ENCODE measurements at regions not wholly inside any gene's neighbourhood (a gene's known extent, or its start where the extent isn't known, plus 50 kb on each side); places are given as distances from the start of the nearest gene placed in this dataset.
"Not testable (repeated sequence)": the region's sequence is repeated elsewhere in the genome, so short reads cannot be mapped to it uniquely, and the experiment has no call there.

DNA sequence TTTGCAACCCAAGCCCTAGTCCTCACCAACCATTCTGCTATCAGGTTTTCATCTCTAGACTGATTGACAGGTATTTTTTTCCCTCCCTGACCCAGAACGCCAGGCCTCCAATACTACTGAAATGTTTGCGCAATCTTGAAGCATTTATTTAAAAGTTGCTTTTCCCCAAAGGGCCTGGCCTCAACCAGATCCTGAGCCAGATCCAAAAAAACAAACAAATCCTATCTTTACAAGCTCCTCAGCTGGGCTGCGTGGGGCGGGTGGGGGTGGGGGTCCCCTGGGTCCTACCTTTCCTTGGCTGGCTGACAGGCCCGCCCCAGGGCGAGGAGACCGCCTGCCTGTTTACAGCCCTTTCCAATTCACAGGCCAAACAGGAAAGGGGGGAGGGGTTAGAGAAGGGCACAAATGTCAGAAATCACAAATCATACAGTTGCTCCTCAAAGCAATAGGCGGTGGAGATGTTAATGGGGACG, 98.8 kb downstream of the FOXD2 start:
- Histone ChIP-seq H3K27ac (ENCODE audit: low read depth in 2 of 2, low read length in 2 of 2) (peak overlapping the region in 1 of 2 donors; percentile 35), H3K9ac (ENCODE audit: low read depth in 1 of 2, low read length in 2 of 2) (no peak overlapping the region), H3K9me3 (ENCODE audit: control insufficient read depth in 2 of 2, low read length in 2 of 2) (no peaks in the 10 kb centered on the region), H3K27me3 (ENCODE audit: control insufficient read depth in 2 of 2, insufficient read depth in 2 of 2, low read length in 2 of 2) (peaks cover 0 to 4% of the 10 kb centered on the region in 2 donors), H3K4me1 (ENCODE audit: control insufficient read depth in 2 of 2, insufficient read depth in 2 of 2, low read length in 2 of 2) (peaks cover 6 to 42% of the 10 kb centered on the region in 2 donors), H3K36me3 (ENCODE audit: control insufficient read depth in 2 of 2, insufficient read depth in 2 of 2, low read length in 2 of 2) (no peaks in the 10 kb centered on the region), H3K4me3 (ENCODE audit: low read length in 2 of 2) (no peak overlapping the region)

GRCh38 chr1:47537268-47537667, 99.4 kb downstream of the FOXD2 start:
- Histone ChIP-seq H3K4me1 (ENCODE audit: control insufficient read depth in 2 of 2, insufficient read depth in 2 of 2, low read length in 2 of 2) (peaks cover 6 to 42% of the 10 kb centered on the region in 2 donors), H3K36me3 (ENCODE audit: control insufficient read depth in 2 of 2, insufficient read depth in 2 of 2, low read length in 2 of 2) (no peaks in the 10 kb centered on the region), H3K27ac (ENCODE audit: low read depth in 2 of 2, low read length in 2 of 2) (peak overlapping the region in 1 of 2 donors; percentile 35), H3K4me3 (ENCODE audit: low read length in 2 of 2) (no peak overlapping the region), H3K9ac (ENCODE audit: low read depth in 1 of 2, low read length in 2 of 2) (no peak overlapping the region), H3K27me3 (ENCODE audit: control insufficient read depth in 2 of 2, insufficient read depth in 2 of 2, low read length in 2 of 2) (peaks cover 0 to 4% of the 10 kb centered on the region in 2 donors), H3K9me3 (ENCODE audit: control insufficient read depth in 2 of 2, low read length in 2 of 2) (no peaks in the 10 kb centered on the region)

GRCh38 chr1:47537966-47538365, 100.1 kb downstream of the FOXD2 start:
- no peak overlapping the region for H3K27ac ChIP-seq (ENCODE audit: low read depth in 2 of 2, low read length in 2 of 2)
- no peaks in the 10 kb centered on the region for H3K9me3 ChIP-seq (ENCODE audit: control insufficient read depth in 2 of 2, low read length in 2 of 2)
- peaks cover 0 to 4% of the 10 kb centered on the region in 2 donors for H3K27me3 ChIP-seq (ENCODE audit: control insufficient read depth in 2 of 2, insufficient read depth in 2 of 2, low read length in 2 of 2)
- peaks cover 11 to 41% of the 10 kb centered on the region in 2 donors for H3K4me1 ChIP-seq (ENCODE audit: control insufficient read depth in 2 of 2, insufficient read depth in 2 of 2, low read length in 2 of 2)
- no peak overlapping the region for H3K9ac ChIP-seq (ENCODE audit: low read depth in 1 of 2, low read length in 2 of 2)
- no peaks in the 10 kb centered on the region for H3K36me3 ChIP-seq (ENCODE audit: control insufficient read depth in 2 of 2, insufficient read depth in 2 of 2, low read length in 2 of 2)
- no peak overlapping the region for H3K4me3 ChIP-seq (ENCODE audit: low read length in 2 of 2)

GRCh38 chr1:47538530-47538929, 100.7 kb downstream of the FOXD2 start:
- not testable (repeated sequence) for H3K4me3 ChIP-seq (ENCODE audit: low read length in 2 of 2); H3K36me3 ChIP-seq (ENCODE audit: control insufficient read depth in 2 of 2, insufficient read depth in 2 of 2, low read length in 2 of 2); H3K27ac ChIP-seq (ENCODE audit: low read depth in 2 of 2, low read length in 2 of 2); H3K9me3 ChIP-seq (ENCODE audit: control insufficient read depth in 2 of 2, low read length in 2 of 2); H3K9ac ChIP-seq (ENCODE audit: low read depth in 1 of 2, low read length in 2 of 2); H3K27me3 ChIP-seq (ENCODE audit: control insufficient read depth in 2 of 2, insufficient read depth in 2 of 2, low read length in 2 of 2)
- H3K4me1 ChIP-seq (ENCODE audit: control insufficient read depth in 2 of 2, insufficient read depth in 2 of 2, low read length in 2 of 2) = peaks cover 12 to 38% of the 10 kb centered on the region in 2 donors

DNA sequence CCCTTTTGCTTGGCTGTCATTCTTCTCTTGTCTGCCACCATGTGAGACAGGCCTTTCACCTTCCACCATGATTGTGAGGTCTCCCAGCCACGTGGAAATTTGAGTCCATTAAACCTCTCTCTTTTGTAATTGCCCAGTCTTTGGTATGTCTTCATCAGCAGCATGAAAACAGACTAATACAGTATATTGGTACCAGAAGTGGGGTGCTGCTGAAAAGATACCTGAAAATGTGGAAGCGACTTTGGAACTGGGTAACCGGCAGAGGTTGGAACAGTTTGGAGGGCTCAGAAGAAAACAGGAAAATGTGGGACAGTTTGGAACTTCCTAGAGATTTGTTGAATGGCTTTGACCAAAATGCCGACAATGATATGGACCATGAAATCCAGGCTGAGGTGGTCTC, 103.9 kb downstream of the FOXD2 start:
- H3K4me3 ChIP-seq (ENCODE audit: low read length in 2 of 2); H3K9ac ChIP-seq (ENCODE audit: low read depth in 1 of 2, low read length in 2 of 2); H3K9me3 ChIP-seq (ENCODE audit: control insufficient read depth in 2 of 2, low read length in 2 of 2); H3K27me3 ChIP-seq (ENCODE audit: control insufficient read depth in 2 of 2, insufficient read depth in 2 of 2, low read length in 2 of 2); H3K27ac ChIP-seq (ENCODE audit: low read depth in 2 of 2, low read length in 2 of 2); H3K36me3 ChIP-seq (ENCODE audit: control insufficient read depth in 2 of 2, insufficient read depth in 2 of 2, low read length in 2 of 2): not testable (repeated sequence)
- H3K4me1 ChIP-seq (ENCODE audit: control insufficient read depth in 2 of 2, insufficient read depth in 2 of 2, low read length in 2 of 2) = peaks cover 5 to 29% of the 10 kb centered on the region in 2 donors

DNA sequence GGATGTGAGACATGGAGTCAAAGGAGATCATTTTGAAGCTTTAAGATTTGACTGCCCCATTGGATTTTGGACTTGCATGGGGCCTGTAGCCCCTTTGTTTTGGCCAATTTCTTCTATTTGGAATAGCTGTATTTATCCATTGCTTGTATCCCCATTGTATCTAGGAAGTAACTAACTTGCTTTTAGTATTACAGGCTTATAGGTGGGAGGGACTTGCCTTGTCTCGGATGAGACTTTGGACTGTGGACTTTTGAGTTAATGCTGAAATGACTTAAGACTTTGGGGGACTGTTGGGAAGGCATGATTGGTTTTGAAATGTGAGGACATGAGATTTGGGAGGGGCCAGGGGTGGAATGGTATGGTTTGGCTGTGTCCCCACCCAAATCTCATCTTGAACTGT, 105.2 kb downstream of the FOXD2 start:
- not testable (repeated sequence) for H3K27ac ChIP-seq (ENCODE audit: low read depth in 2 of 2, low read length in 2 of 2); H3K36me3 ChIP-seq (ENCODE audit: control insufficient read depth in 2 of 2, insufficient read depth in 2 of 2, low read length in 2 of 2); H3K27me3 ChIP-seq (ENCODE audit: control insufficient read depth in 2 of 2, insufficient read depth in 2 of 2, low read length in 2 of 2); H3K9ac ChIP-seq (ENCODE audit: low read depth in 1 of 2, low read length in 2 of 2); H3K4me3 ChIP-seq (ENCODE audit: low read length in 2 of 2); H3K9me3 ChIP-seq (ENCODE audit: control insufficient read depth in 2 of 2, low read length in 2 of 2)
- peaks cover 5 to 16% of the 10 kb centered on the region in 2 donors for H3K4me1 ChIP-seq (ENCODE audit: control insufficient read depth in 2 of 2, insufficient read depth in 2 of 2, low read length in 2 of 2)

- H3K9ac ChIP-seq (ENCODE audit: low read depth in 1 of 2, low read length in 2 of 2) = no peak overlapping the region
- no peak overlapping the region for H3K4me3 ChIP-seq (ENCODE audit: low read length in 2 of 2)
- no peaks in the 10 kb centered on the region for H3K36me3 ChIP-seq (ENCODE audit: control insufficient read depth in 2 of 2, insufficient read depth in 2 of 2, low read length in 2 of 2)
- no peak overlapping the region for H3K27ac ChIP-seq (ENCODE audit: low read depth in 2 of 2, low read length in 2 of 2)
- peaks cover 5 to 15% of the 10 kb centered on the region in 2 donors for H3K4me1 ChIP-seq (ENCODE audit: control insufficient read depth in 2 of 2, insufficient read depth in 2 of 2, low read length in 2 of 2)
- no peaks in the 10 kb centered on the region for H3K9me3 ChIP-seq (ENCODE audit: control insufficient read depth in 2 of 2, low read length in 2 of 2)
- no peaks in the 10 kb centered on the region for H3K27me3 ChIP-seq (ENCODE audit: control insufficient read depth in 2 of 2, insufficient read depth in 2 of 2, low read length in 2 of 2)
Measured at GRCh38 chr1:47545912-47546483, 108.2 kb downstream of the FOXD2 start.

GRCh38 chr1:47547753-47548573, 110.1 kb downstream of the FOXD2 start:
- no peaks in the 10 kb centered on the region for H3K9me3 ChIP-seq (ENCODE audit: control insufficient read depth in 2 of 2, low read length in 2 of 2)
- no peak overlapping the region for H3K27ac ChIP-seq (ENCODE audit: low read depth in 2 of 2, low read length in 2 of 2)
- no peaks in the 10 kb centered on the region for H3K27me3 ChIP-seq (ENCODE audit: control insufficient read depth in 2 of 2, insufficient read depth in 2 of 2, low read length in 2 of 2)
- no peaks in the 10 kb centered on the region for H3K36me3 ChIP-seq (ENCODE audit: control insufficient read depth in 2 of 2, insufficient read depth in 2 of 2, low read length in 2 of 2)
- no peak overlapping the region for H3K4me3 ChIP-seq (ENCODE audit: low read length in 2 of 2)
- H3K9ac ChIP-seq (ENCODE audit: low read depth in 1 of 2, low read length in 2 of 2) = no peak overlapping the region
- peaks cover under 1 to 10% of the 10 kb centered on the region in 2 donors for H3K4me1 ChIP-seq (ENCODE audit: control insufficient read depth in 2 of 2, insufficient read depth in 2 of 2, low read length in 2 of 2)

- Histone ChIP-seq H3K9me3 (ENCODE audit: control insufficient read depth in 2 of 2, low read length in 2 of 2) (no peaks in the 10 kb centered on the region), H3K27me3 (ENCODE audit: control insufficient read depth in 2 of 2, insufficient read depth in 2 of 2, low read length in 2 of 2) (no peaks in the 10 kb centered on the region)
Measured at GRCh38 chr1:47548637-47549036, 110.8 kb downstream of the FOXD2 start.

DNA sequence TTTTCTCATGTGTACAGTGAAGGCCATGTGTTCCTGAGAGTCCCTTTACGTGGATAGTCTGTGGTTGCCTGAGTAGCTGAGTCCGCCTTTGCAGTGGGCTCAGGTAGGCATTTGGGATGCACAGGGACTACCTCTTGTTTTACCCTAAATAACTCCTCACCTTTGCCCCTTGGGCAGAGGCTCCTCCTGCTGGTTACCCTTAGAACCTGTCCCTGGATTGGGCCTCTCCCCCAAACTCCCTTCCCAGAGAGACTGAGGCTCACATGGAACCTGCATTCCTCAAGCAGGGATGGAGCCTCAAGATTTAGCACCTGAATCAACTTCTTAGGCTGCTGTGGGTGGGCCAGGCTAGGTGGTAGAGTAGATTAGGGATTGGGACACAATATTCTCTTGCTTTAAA, 111.7 kb downstream of the FOXD2 start:
- no peaks in the 10 kb centered on the region for H3K9me3 ChIP-seq (ENCODE audit: control insufficient read depth in 2 of 2, low read length in 2 of 2)
- no peak overlapping the region for H3K27ac ChIP-seq (ENCODE audit: low read depth in 2 of 2, low read length in 2 of 2)
- H3K4me3 ChIP-seq (ENCODE audit: low read length in 2 of 2) = no peak overlapping the region
- H3K27me3 ChIP-seq (ENCODE audit: control insufficient read depth in 2 of 2, insufficient read depth in 2 of 2, low read length in 2 of 2) = no peaks in the 10 kb centered on the region
- no peaks in the 10 kb centered on the region for H3K36me3 ChIP-seq (ENCODE audit: control insufficient read depth in 2 of 2, insufficient read depth in 2 of 2, low read length in 2 of 2)
- peaks cover 8 to 17% of the 10 kb centered on the region in 2 donors for H3K4me1 ChIP-seq (ENCODE audit: control insufficient read depth in 2 of 2, insufficient read depth in 2 of 2, low read length in 2 of 2)
- H3K9ac ChIP-seq (ENCODE audit: low read depth in 1 of 2, low read length in 2 of 2) = no peak overlapping the region

More at GRCh38 chr1:47548637-47549036, 110.8 kb downstream of the FOXD2 start:
- Histone ChIP-seq H3K27ac (ENCODE audit: low read depth in 2 of 2, low read length in 2 of 2) (no peak overlapping the region), H3K4me3 (ENCODE audit: low read length in 2 of 2) (no peak overlapping the region), H3K36me3 (ENCODE audit: control insufficient read depth in 2 of 2, insufficient read depth in 2 of 2, low read length in 2 of 2) (no peaks in the 10 kb centered on the region), H3K4me1 (ENCODE audit: control insufficient read depth in 2 of 2, insufficient read depth in 2 of 2, low read length in 2 of 2) (peaks cover 0 to 10% of the 10 kb centered on the region in 2 donors), H3K9ac (ENCODE audit: low read depth in 1 of 2, low read length in 2 of 2) (no peak overlapping the region)
